ENCODE measurements at regions not wholly inside any gene's neighbourhood (a gene's known extent, or its start where the extent isn't known, plus 50 kb on each side); places are given as distances from the start of the nearest gene placed in this dataset.
"Not testable (repeated sequence)": the region's sequence is repeated elsewhere in the genome, so short reads cannot be mapped to it uniquely, and the experiment has no call there.

- Histone ChIP-seq H4K20me1 (ENCODE audit: insufficient read depth) (no peaks in the 10 kb centered on the region), H3K27ac (no peak overlapping the region), H3K27me3 (ENCODE audit: insufficient read depth, low read depth) (no peaks in the 10 kb centered on the region), H3K9ac (no peak overlapping the region), H3K4me1 (ENCODE audit: low read depth, poor library complexity, severe bottlenecking) (no peaks in the 10 kb centered on the region), H3K4me2 (no peak overlapping the region), H3K4me3 (IDR thresholded peaks at IDR 0.05; ENCODE audit: insufficient read depth, low read depth, low read length) (no peak overlapping the region), H3K36me3 (ENCODE audit: insufficient read depth) (no peaks in the 10 kb centered on the region), H2AFZ (ENCODE audit: low read depth) (no peak overlapping the region), H3K79me2 (ENCODE audit: insufficient read depth, low read depth) (no peaks in the 10 kb centered on the region)
- TF ChIP-seq CTCF (conservative IDR thresholded peaks at IDR 0.05; ENCODE audit: low read depth, low read length), result no peak
Measured at GRCh38 chr6:145096846-145097245, 638.5 kb downstream of the EPM2A start.

- not testable (repeated sequence) for H4K20me1 ChIP-seq (ENCODE audit: insufficient read depth); H3K4me1 ChIP-seq (ENCODE audit: low read depth, poor library complexity, severe bottlenecking); H3K4me3 ChIP-seq (IDR thresholded peaks at IDR 0.05; ENCODE audit: insufficient read depth, low read depth, low read length); H3K4me2 ChIP-seq; H3K9ac ChIP-seq; H2AFZ ChIP-seq (ENCODE audit: low read depth); H3K36me3 ChIP-seq (ENCODE audit: insufficient read depth); H3K27ac ChIP-seq; H3K79me2 ChIP-seq (ENCODE audit: insufficient read depth, low read depth); H3K27me3 ChIP-seq (ENCODE audit: insufficient read depth, low read depth)
Measured at GRCh38 chr6:145098127-145098526, 637.2 kb downstream of the EPM2A start.

- no peak overlapping the region for H3K27ac ChIP-seq
- H3K79me2 ChIP-seq (ENCODE audit: insufficient read depth, low read depth), result no peaks in the 10 kb centered on the region
- H3K4me3 ChIP-seq (IDR thresholded peaks at IDR 0.05; ENCODE audit: insufficient read depth, low read depth, low read length), result no peak overlapping the region
- no peak for TF ChIP-seq CTCF (conservative IDR thresholded peaks at IDR 0.05; ENCODE audit: low read depth, low read length)
- H3K9ac ChIP-seq, result no peak overlapping the region
- H3K27me3 ChIP-seq (ENCODE audit: insufficient read depth, low read depth), result no peaks in the 10 kb centered on the region
- no peaks in the 10 kb centered on the region for H4K20me1 ChIP-seq (ENCODE audit: insufficient read depth)
- no peak overlapping the region for H2AFZ ChIP-seq (ENCODE audit: low read depth)
- no peaks in the 10 kb centered on the region for H3K36me3 ChIP-seq (ENCODE audit: insufficient read depth)
- H3K4me2 ChIP-seq, result no peak overlapping the region
- H3K4me1 ChIP-seq (ENCODE audit: low read depth, poor library complexity, severe bottlenecking), result no peaks in the 10 kb centered on the region
Measured at GRCh38 chr6:145099713-145100112, 635.6 kb downstream of the EPM2A start.

- Histone ChIP-seq H3K79me2 (ENCODE audit: insufficient read depth, low read depth) (no peaks in the 10 kb centered on the region), H3K4me1 (ENCODE audit: low read depth, poor library complexity, severe bottlenecking) (no peaks in the 10 kb centered on the region), H3K4me3 (IDR thresholded peaks at IDR 0.05; ENCODE audit: insufficient read depth, low read depth, low read length) (no peak overlapping the region), H3K27ac (no peak overlapping the region), H4K20me1 (ENCODE audit: insufficient read depth) (no peaks in the 10 kb centered on the region), H2AFZ (ENCODE audit: low read depth) (no peak overlapping the region), H3K4me2 (no peak overlapping the region), H3K9ac (no peak overlapping the region), H3K36me3 (ENCODE audit: insufficient read depth) (no peaks in the 10 kb centered on the region), H3K27me3 (ENCODE audit: insufficient read depth, low read depth) (no peaks in the 10 kb centered on the region)
- no peak for TF ChIP-seq CTCF (conservative IDR thresholded peaks at IDR 0.05; ENCODE audit: low read depth, low read length)
Measured at GRCh38 chr6:145110109-145110508, 625.2 kb downstream of the EPM2A start.

GRCh38 chr6:145111407-145111806 lies 623.9 kb downstream of the EPM2A start:
- H3K4me1 ChIP-seq (ENCODE audit: low read depth, poor library complexity, severe bottlenecking); H4K20me1 ChIP-seq (ENCODE audit: insufficient read depth); H3K36me3 ChIP-seq (ENCODE audit: insufficient read depth); H3K4me2 ChIP-seq; H2AFZ ChIP-seq (ENCODE audit: low read depth); H3K79me2 ChIP-seq (ENCODE audit: insufficient read depth, low read depth); H3K4me3 ChIP-seq (IDR thresholded peaks at IDR 0.05; ENCODE audit: insufficient read depth, low read depth, low read length); H3K27ac ChIP-seq; H3K27me3 ChIP-seq (ENCODE audit: insufficient read depth, low read depth); H3K9ac ChIP-seq: not testable (repeated sequence)

Data from KMS-11 (cell line).